HEK293T (cell line): ENCODE measurements at regions not wholly inside any gene's neighbourhood (a gene's known extent, or its start where the extent isn't known, plus 50 kb on each side); places are given as distances from the start of the nearest gene placed in this dataset.
"Not testable (repeated sequence)": the region's sequence is repeated elsewhere in the genome, so short reads cannot be mapped to it uniquely, and the experiment has no call there.

Source experiments
- CTCF ChIA-PET: fragments of 350-600 bp; formaldehyde crosslinking; extraction: SDS; loops from one replicate; lab custom pipeline; 2021; ENCODE audit warnings: antibody characterized with exemption, inconsistent platforms; lab: Yijun Ruan, JAX
- POLR2A ChIA-PET: fragments of 350-600 bp; formaldehyde crosslinking; extraction: SDS; loops from one replicate; lab custom pipeline; 2020; ENCODE audit warnings: antibody characterized with exemption, inconsistent platforms; lab: Yijun Ruan, JAX
- DNase-seq: peaks from one replicate; pipeline ENCODE4 v3.0.0; 2012; ENCODE audit warnings: mixed read lengths; ENCODE audit errors: extremely low spot score
- ARNT ChIP-seq: fragments of 450-650 bp; IDR thresholded peaks from 2 replicates; pipeline ENCODE4 v1.6.1; 2017; ENCODE audit warnings: mild to moderate bottlenecking
- BHLHE40 ChIP-seq: fragments of 450-650 bp; IDR thresholded peaks from 2 replicates; pipeline ENCODE4 v1.6.1; 2016; ENCODE audit warnings: mild to moderate bottlenecking, moderate library complexity, borderline replicate concordance
- CTBP1 ChIP-seq: fragments of 450-650 bp; IDR thresholded peaks from 2 replicates; pipeline ENCODE4 v1.6.1; 2016; ENCODE audit warnings: borderline replicate concordance
- ELF4 ChIP-seq: fragments of 450-650 bp; IDR thresholded peaks from 2 replicates; pipeline ENCODE4 v1.6.1; 2017; ENCODE audit warnings: antibody characterized with exemption
- FOXA1 ChIP-seq: fragments of 450-650 bp; IDR thresholded peaks from 2 replicates; pipeline ENCODE4 v1.6.1; 2016; ENCODE audit warnings: mild to moderate bottlenecking
- FOXK2 ChIP-seq: fragments of 450-650 bp; IDR thresholded peaks from 2 replicates; pipeline ENCODE4 v1.6.1; 2016; ENCODE audit warnings: mild to moderate bottlenecking
- FOXM1 ChIP-seq: fragments of 450-650 bp; IDR thresholded peaks from 2 replicates; pipeline ENCODE4 v1.6.1; 2017; ENCODE audit warnings: mild to moderate bottlenecking, borderline replicate concordance
- HDGF ChIP-seq: fragments of 450-650 bp; IDR thresholded peaks from 2 replicates; pipeline ENCODE4 v1.6.1; 2017; ENCODE audit warnings: antibody characterized with exemption, borderline replicate concordance
- L3MBTL2 ChIP-seq: fragments of 450-650 bp; conservative IDR thresholded peaks from 2 replicates; pipeline ENCODE4 v1.6.1; 2016; ENCODE audit warnings: mild to moderate bottlenecking
- LEF1 ChIP-seq: fragments of 450-650 bp; IDR thresholded peaks from 2 replicates; pipeline ENCODE4 v1.6.1; 2017; ENCODE audit warnings: mild to moderate bottlenecking, borderline replicate concordance
- NFRKB ChIP-seq: fragments of 450-650 bp; IDR thresholded peaks from 2 replicates; pipeline ENCODE4 v1.6.1; 2016; ENCODE audit warnings: mild to moderate bottlenecking, moderate library complexity
- PKNOX1 ChIP-seq: fragments of 450-650 bp; IDR thresholded peaks from 2 replicates; pipeline ENCODE4 v1.6.1; 2016
- SP1 ChIP-seq: fragments of 450-650 bp; IDR thresholded peaks from 2 replicates; pipeline ENCODE4 v1.6.1; 2017
- SUZ12 ChIP-seq: fragments of 450-650 bp; IDR thresholded peaks from 2 replicates; pipeline ENCODE4 v1.6.1; 2016; ENCODE audit warnings: mild to moderate bottlenecking
- TARDBP ChIP-seq: fragments of 450-650 bp; IDR thresholded peaks from 2 replicates; pipeline ENCODE4 v1.6.1; 2016
- ZNF384 ChIP-seq: fragments of 450-650 bp; IDR thresholded peaks from 2 replicates; pipeline ENCODE4 v1.6.1; 2016

GRCh38 chr5:125081101-125081500 is 334.7 kb upstream of the ZNF608 start:
- no peak for TF ChIP-seq CTBP1
- TF ChIP-seq L3MBTL2, result no peak
- TF ChIP-seq NFRKB, result no peak
- no peak for TF ChIP-seq FOXA1
- no peak for TF ChIP-seq BHLHE40
- no peak for TF ChIP-seq PKNOX1
- TF ChIP-seq ZNF384, result no peak
- no peak for TF ChIP-seq ELF4
- no peak for TF ChIP-seq TARDBP
- no peak for TF ChIP-seq SP1
- no peak for TF ChIP-seq HDGF
- no peak for TF ChIP-seq LEF1
- TF ChIP-seq ARNT, result no peak
- no peak for TF ChIP-seq FOXK2
- no peak for TF ChIP-seq SUZ12
- no peak for TF ChIP-seq FOXM1
- CTCF ChIA-PET, result no interaction called here
- DNase-seq, result no peak
- POLR2A ChIA-PET, result no interaction called here

DNA sequence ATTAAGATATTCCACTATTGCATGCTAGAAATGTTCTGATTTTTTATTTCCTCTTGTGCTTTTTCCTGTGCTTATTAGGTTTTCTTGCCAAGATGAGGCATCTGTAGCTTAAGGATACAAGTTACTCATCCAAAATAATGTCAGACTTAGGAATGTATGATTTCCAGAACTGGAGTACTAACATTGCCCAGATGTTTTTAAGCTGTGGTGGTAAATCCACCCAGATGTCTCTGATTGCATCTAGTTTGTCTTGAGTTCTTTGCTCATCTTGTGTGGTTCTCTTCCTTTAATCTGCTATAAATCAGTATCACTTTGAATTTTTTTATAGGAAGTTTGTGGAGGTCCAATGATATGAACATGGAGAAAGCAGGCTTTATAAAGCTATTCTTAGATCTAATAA is 337.5 kb upstream of the ZNF608 start:
- POLR2A ChIA-PET, result interaction anchor here (1.2 kb wide), 1 partner anchor 11 kb away, joined by 4 read pairs; no protein-coding TSS in a partner anchor
- CTCF ChIA-PET, result no interaction called here
- DNase-seq, result no peak
- no peak for TF ChIP-seq SUZ12
- no peak for TF ChIP-seq LEF1
- no peak for TF ChIP-seq ELF4
- no peak for TF ChIP-seq CTBP1
- no peak for TF ChIP-seq NFRKB

GRCh38 chr5:125085797-125086505 is 339.5 kb upstream of the ZNF608 start:
- no peak for TF ChIP-seq FOXK2
- no peak for TF ChIP-seq FOXA1
- no peak for TF ChIP-seq ZNF384
- no peak for TF ChIP-seq TARDBP
- TF ChIP-seq ARNT, result no peak
- TF ChIP-seq ELF4, result no peak
- TF ChIP-seq BHLHE40, result no peak
- no peak for TF ChIP-seq CTBP1
- no peak for TF ChIP-seq SUZ12
- no peak for TF ChIP-seq PKNOX1
- no peak for TF ChIP-seq FOXM1
- no peak for TF ChIP-seq NFRKB
- TF ChIP-seq LEF1, result no peak
- DNase-seq, result no peak
- POLR2A ChIA-PET, result no interaction called here
- CTCF ChIA-PET, result no interaction called here

DNA sequence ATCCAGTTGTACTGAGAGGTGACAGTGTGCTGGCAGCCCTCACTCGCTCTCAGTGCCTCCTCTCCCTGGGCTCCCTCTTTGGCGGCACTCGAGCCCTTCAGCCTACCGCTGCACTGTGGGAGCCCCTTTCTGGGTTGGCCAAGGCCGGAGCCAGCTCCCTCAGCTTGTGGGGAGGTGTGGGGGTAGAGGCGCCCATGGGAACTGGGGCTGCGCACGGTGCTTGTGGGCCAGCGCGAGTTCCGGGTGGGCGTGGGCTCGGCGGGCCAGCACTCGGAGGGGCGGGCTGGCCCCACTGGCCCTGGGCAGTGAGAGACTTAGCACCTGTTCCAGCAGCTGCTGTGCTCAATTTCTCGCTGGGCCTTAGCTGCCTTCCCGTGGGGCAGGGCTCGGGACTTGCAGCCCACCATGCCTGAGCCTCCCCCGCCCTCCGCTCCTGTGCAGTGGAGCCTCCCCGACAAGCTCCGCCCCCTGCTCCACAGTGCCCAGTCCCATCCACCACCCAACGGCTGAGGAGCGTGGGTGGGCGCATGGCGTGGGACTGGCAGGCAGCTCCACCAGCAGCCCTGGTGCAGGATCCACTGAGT is 342.2 kb upstream of the ZNF608 start:
- no peak for TF ChIP-seq ELF4
- no peak for DNase-seq
- CTCF ChIA-PET, result no interaction called here
- POLR2A ChIA-PET, result no interaction called here

DNA sequence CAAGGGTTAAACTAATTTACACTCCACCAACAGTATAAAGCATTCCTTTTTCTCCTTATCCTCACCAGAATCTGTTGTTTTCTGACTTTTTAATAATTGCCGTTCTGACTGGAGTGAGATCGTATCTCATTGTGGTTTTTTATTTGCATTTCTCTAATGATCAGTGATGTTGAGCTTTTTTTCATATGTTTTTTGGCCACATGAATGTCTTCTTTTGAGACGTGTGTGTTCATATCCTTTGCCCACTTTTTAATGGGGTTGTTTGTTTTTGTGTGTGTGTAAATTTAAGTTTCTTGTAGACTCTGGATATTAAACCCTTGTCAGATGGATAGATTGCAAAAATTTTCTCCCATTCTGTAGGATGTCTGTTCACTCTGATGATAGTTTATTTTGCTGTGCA is 345.7 kb upstream of the ZNF608 start:
- CTCF ChIA-PET, DNase-seq, POLR2A ChIA-PET: not testable (repeated sequence)

- no peak for DNase-seq
- TF ChIP-seq FOXA1 (no peak), ZNF384 (no peak), CTBP1 (no peak), FOXM1 (no peak), FOXK2 (no peak), TARDBP (no peak), SUZ12 (no peak), SP1 (no peak), ARNT (no peak)
- POLR2A ChIA-PET, result no interaction called here
- CTCF ChIA-PET, result interaction anchor here (0.7 kb wide), 2 partner anchors 31 to 180 kb away, joined by 3 to 5 read pairs; no protein-coding TSS in a partner anchor
Observed at GRCh38 chr5:125093776-125094175, 347.3 kb upstream of the ZNF608 start.

- ChIA-PET CTCF (no interaction called here), POLR2A (no interaction called here)
- TF ChIP-seq TARDBP, result no peak
- no peak for DNase-seq
Observed at GRCh38 chr5:125100342-125100741, 353.9 kb upstream of the ZNF608 start.
